ENCODE measurements at regions not wholly inside any gene's neighbourhood (a gene's known extent, or its start where the extent isn't known, plus 50 kb on each side); places are given as distances from the start of the nearest gene placed in this dataset.

DNA sequence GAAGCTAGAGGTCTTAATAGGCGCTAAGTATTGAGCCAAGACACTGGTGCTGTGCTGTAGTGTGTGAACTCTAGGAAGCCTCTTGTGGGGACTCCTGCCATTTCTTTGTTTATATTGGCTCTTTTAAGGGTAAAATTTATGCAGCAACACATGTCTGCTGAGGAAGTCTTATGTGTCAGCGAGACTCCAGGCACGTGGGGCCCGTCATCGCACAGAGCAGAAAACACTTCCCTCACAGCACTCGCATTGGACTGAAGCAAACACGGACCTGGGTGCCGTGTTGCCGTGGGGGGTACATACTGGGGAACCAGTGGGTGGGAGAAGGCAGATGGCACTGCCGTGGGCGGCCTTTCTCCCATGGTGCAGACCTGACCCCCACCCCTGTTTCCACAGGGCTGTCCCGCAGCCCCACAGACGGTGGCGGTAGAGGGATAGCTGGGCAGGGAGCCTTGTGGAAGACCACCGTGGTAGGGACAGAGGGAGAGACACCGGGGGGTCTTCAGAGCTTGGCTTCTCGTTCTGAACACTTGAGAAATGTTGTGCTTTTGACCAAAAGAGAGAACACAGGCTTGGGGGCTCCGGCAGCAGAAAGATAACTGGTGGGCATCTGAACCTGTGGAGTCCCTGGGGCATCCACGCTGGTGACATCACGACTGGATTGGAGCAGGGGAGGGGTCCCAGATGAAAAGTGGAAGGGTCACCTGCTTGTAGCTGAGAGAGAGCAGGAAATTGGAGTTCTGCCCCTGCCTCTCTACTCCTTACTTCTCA lies 284.7 kb upstream of the SHH start:
- no peak for DNase-seq (ENCODE audit: low spot score)

DNA sequence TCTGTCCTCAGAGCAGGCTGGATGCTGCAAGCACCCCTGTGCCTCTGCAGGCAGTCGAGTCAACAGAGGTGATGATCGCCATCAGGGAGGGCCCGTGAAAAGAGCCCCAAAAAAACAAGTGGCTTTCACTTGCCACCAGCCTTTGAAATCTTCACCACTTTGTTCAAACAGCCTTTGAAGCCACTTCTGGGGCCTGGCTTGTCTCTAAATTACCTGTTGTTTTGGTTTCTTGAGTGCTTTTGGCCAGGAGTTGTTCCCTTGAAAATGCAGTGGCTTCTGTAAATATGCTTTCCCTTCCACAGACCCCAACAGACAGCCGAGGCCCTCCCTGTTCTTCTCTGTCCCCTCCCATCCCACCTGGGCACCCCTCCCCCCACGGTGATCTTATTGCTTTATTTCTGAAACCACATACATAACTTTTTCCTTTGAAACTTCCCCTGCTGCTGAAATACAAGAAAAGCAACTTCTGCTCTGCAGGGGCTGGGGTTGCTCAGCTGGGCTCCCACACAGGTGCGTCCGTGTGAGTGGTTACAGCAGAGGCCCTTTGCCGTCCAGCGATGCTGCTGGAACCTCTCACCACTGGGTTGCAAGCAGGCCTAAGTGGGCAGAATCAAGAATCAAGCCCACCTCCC lies 283.8 kb upstream of the SHH start:
- no peak for DNase-seq (ENCODE audit: low spot score)

DNA sequence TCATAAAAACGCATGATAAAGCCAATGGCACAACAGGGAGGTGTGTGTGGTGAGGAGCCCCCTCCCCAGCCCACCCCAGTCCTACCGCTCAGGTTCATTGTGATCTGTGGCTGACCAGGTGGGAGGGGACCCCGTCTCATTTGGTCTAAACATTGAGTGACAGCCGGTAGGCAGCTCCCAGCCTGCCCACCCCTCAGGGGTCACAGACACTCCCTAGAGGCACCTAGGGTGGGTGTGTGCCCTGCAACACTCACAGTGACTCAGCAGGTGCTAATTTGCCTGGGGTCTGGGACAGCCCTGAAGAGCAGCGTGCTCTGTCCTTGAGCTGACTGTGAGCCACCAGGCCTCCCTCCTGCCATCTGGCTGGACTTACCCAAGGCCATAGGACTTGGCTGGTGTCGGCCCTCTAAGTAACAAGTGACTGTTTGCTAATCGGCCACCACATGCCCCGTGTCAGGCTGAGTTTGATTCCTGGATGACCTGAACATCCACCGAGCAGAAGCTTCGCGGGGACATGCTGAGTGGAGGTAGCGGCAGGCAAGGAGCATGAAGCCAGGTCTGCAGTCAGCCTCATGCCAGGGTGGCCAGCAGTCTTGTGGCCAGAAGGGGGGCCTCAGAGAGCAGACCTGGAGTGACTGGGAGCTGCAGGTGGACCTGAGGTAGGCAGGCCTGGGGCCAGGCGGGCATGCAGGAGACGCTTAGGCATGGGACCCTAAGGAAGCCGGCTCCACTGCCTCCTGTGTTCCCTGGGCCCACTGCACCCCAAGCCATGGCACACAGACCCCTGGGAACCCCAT lies 282.3 kb upstream of the SHH start:
- no peak for DNase-seq (ENCODE audit: low spot score)

- DNase-seq (ENCODE audit: low spot score): no peak
These were observed 280.0 kb upstream of the SHH start for GRCh38 chr7:156092307-156092706.

DNA sequence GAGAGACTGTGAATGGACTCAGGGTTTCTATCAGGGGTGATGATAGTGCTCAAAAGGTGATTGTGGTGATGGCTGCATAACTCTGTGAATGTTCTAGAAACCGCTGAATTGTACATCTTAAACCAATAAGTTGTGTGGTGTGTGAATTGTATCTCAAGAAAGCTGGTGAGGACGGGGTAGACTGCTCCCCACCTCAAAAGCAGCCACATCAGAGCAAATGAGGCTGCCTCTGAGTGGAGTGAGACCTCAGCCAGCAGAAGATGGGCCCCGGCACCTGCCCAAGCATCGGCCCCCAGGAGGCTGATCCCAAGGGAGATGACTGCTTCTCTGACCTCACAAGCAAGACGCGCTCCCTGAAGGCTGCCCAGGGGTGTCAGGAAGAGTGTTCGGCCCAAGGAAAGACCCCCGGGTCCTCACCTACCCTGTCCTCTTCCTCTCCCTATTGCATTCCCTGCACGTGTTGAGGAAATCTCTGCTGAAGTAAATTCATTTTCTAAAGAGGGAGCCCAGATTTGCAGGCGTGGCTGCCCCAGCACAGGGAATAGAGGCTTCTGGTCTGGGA lies 279.3 kb upstream of the SHH start:
- DNase-seq (ENCODE audit: low spot score): no peak

GRCh38 chr7:156090988-156091387 lies 278.7 kb upstream of the SHH start:
- no peak for DNase-seq (ENCODE audit: low spot score)

DNA sequence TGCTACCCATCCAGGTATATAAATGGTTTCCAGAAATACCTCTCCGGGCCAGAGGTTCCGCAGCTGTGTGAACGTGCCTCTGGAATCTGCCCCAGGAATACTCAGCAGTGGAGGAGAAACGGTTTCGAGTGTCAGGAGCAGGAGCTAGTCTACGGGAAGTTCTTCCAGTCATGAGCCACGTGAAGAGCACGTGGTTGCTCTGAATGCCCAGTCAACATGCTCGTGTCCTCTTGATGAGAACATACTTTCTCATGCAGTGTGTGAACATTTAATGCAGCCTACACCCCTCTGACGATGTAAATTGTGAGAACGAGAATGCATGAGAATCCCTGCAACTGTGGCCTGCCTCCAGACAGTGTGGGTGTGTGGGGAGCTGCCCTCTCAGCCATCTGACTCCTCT lies 277.0 kb upstream of the SHH start:
- no peak for DNase-seq (ENCODE audit: low spot score)

DNA sequence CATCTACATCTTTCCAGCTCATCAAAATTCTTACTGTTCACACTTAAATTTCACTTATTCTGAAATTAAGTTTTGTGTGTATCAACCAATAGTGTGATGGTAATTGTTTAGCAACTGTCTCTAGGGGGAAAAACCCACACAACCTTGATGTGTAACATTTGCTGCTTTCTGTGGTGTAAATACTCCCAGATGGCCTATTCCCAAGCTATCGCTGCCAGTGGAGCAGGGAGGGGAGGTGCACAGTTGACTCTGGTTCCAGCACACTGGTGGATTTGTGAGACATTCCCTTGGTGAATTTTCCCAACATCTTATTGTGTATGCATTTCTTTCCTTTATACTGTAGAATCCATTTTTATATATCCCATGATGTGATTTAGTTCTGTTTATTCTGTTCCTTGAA lies 275.9 kb upstream of the SHH start:
- DNase-seq (ENCODE audit: low spot score): no peak

DNA sequence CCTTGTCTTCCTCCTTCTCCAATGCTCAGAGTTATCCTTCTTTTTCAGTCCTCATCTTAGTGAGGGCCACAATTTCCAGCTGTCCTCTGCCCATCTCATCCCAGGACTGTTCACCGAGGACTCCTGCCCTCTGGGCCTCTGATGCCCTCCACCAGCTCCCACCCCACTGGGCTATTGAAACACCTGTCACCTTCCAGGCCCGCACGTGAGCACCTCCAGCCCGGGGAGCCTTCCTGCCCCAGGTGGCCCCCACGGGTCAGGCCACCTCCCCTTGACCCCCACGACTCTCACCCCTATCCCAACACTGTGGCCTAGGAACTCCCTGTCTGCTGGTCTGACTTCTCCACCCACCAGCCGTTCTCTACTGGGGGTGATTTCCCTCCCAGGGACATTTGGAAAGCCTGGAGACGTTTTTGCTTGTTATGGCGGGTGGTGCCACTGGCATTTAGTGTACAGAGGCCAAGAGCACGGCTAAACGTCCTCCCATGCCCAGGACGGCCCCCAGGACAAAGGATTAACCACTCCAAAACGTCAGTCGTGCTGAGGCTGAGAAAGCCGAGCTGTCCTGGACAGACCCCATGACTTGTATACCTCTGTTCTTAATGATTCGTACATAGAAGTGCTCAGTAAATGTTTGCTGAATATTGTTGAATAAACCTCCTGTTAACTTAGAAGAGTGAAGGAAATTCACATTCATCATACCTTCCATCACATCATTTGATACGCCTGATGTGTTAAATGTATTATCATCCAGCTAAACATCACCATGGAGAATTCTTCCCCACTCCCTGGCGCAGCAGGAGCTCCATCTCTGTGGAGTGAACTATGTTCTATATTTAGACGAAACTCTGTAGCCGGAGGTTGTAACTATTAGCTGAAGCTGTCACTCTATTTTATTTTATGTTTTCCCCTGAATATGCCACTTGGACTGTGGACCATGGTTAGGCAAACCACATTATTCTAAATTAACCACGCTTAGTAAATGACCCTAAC lies 270.1 kb upstream of the SHH start:
- DNase-seq (ENCODE audit: low spot score): no peak

DNA sequence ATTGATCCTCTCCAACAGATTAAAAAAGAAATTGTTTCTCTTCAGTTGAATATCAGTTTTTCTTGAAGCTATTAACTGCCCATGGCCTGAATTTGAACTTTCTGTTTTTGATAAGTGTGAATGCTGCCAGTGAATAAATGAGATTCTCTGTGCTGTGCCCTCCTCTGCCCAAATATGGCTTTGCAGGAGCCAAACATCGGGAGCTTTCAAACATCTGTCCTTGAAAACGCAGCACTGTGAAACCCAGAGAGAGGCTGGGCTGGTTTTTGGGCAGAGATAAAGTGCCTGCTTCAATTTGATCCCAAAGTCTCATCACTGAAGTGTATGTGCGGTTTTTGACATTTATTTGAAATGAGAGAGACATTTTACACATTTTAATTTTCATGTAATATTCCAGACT lies 268.3 kb upstream of the SHH start:
- no peak for DNase-seq (ENCODE audit: low spot score)

GRCh38 chr7:156080046-156080445 lies 267.8 kb upstream of the SHH start:
- no peak for DNase-seq (ENCODE audit: low spot score)

DNA sequence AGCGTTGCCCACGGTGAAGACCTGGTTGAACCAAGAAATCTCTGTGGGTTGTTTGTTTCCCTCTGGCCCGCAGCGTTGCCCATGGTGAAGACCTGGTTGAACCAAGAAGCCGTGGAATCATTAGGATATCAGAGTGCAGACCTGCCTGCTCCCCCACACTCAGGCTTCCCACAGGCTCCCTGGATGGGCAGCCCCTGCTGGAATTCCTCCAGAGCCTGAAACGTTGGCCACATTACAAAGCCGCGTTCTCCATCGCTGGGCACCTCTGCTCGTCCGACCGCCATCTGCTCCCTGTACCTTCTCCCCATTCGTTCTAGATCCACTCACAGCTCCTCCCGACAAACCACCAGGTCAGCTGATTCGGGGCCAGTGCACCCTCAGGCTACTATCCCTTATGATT lies 266.9 kb upstream of the SHH start:
- DNase-seq (ENCODE audit: low spot score): no peak

DNA sequence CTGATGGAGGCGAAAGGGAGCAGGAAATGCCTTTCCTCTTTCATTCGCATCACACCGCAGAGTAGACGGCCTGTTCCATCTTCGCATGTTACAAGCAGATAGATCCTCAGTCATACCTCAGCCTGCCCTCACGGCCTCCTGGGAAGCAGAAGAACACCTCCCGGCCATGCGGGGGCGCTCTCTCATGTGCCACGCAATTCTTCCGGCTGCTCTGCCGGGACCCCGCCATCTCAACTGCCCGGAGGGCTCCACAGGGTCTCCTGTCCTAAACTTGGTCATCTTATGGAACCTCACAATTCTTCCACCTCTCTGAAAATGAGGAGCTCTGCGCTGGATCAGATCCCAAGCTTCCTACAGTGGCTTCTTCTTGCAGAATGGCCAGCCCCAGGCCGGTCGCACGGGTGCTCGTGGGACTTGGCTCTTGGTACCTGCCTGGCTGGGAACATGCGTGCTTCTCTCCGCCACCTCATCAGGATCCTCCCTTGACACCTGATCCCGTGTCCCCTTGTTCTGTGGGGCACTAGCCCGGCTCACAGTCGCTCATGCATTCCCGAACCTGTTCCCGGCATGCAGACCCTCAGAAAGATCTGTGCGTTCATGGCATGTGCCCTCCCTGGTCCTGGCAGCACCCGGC lies 262.8 kb upstream of the SHH start:
- no peak for DNase-seq (ENCODE audit: low spot score)

- DNase-seq (ENCODE audit: low spot score): no peak
These were observed 261.8 kb upstream of the SHH start for GRCh38 chr7:156074084-156074483.

- DNase-seq (ENCODE audit: low spot score): no peak
These were observed 261.2 kb upstream of the SHH start for GRCh38 chr7:156073366-156074052.

DNA sequence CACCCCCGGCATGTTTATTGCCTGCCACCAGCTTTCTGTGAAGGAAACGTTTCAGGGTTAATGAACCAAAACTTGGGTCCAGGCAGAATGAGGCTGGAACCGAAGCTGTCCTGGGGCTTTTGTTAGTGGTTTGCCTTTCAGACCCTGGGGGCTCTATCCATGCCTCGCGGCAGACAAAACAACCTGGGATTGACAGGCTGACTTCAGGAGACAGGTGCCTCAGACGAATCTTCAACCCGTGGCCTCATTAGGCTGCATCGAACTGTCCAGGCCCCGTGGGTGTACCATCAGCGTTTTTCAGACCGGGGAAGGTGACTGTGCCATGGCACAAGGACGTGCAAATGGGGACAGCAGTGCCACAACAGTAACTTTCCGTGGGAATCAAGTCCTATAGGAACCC lies 259.3 kb upstream of the SHH start:
- no peak for DNase-seq (ENCODE audit: low spot score)

- no peak for DNase-seq (ENCODE audit: low spot score)
These were observed 257.6 kb upstream of the SHH start for GRCh38 chr7:156069891-156070290.

- DNase-seq (ENCODE audit: low spot score): no peak
These were observed 254.9 kb upstream of the SHH start for GRCh38 chr7:156067156-156067555.

GRCh38 chr7:156065400-156065799 lies 253.1 kb upstream of the SHH start:
- no peak for DNase-seq (ENCODE audit: low spot score)

DNA sequence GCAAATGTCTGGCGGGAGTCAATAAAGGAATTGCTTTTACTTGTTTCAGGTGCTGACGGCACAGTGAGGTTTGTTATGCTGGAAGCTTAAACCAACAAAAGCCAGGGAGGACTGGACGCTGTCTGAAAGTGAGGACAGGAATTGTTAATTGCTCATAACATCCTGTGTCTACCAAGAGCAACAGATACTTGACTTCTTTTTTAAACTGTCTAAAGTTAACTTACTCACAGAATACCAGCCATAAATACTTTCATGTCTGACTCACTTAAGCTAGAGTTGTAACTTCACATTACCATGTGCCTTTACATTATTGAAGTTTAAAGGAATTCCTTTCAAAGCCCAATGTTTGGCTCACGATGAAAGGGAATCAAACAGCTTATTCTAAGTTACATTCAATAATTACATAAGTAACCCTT lies 252.7 kb upstream of the SHH start:
- no peak for DNase-seq (ENCODE audit: low spot score)

Data from CD4-positive, alpha-beta T cell treated with Interleukin-15 for 4 hours (primary cell).